Gastroesophageal sphincter (tissue), 3 donors: ENCODE measurements at regions not wholly inside any gene's neighbourhood (a gene's known extent, or its start where the extent isn't known, plus 50 kb on each side); places are given as distances from the start of the nearest gene placed in this dataset.

Source experiments
- CTCF ChIP-seq, 4 experiments: fragments of 200-600 bp in 2 of 4; fragments of 450-650 bp in 2 of 4; sonication (generic) in 1 of 4; IDR thresholded peaks; one replicate each; pipeline ENCODE4 v1.5.1; 2017 to 2019; ENCODE audit warnings: antibody characterized with exemption in 4 of 4, mild to moderate bottlenecking in 2 of 4, moderate library complexity in 2 of 4
- POLR2A ChIP-seq, 2 donors: fragments of 450-650 bp; IDR thresholded peaks; one replicate each; pipeline ENCODE4 v1.6.1; 2017; ENCODE audit warnings: antibody characterized with exemption in 2 of 2, mild to moderate bottlenecking in 2 of 2, moderate library complexity in 1 of 2

GRCh38 chr4:124083711-124084110, 628.8 kb downstream of the ANKRD50 start:
- no peak for TF ChIP-seq POLR2A (IDR thresholded peaks at IDR 0.05)
- no peak for TF ChIP-seq CTCF (IDR thresholded peaks at IDR 0.05)
